SKM-1 (cell line): ENCODE measurements at regions not wholly inside any gene's neighbourhood (a gene's known extent, or its start where the extent isn't known, plus 50 kb on each side); places are given as distances from the start of the nearest gene placed in this dataset.
"Not testable (repeated sequence)": the region's sequence is repeated elsewhere in the genome, so short reads cannot be mapped to it uniquely, and the experiment has no call there.

ENCODE experiments used
- DNase-seq: peaks from one replicate; lab custom pipeline; 2025; ENCODE audit not compliant: unreplicated experiment; lab: John Stamatoyannopoulos, UW

- DNase-seq = no peak
Observed at GRCh38 chr4:26233350-26233749, 87.5 kb upstream of the RBPJ start.

DNA sequence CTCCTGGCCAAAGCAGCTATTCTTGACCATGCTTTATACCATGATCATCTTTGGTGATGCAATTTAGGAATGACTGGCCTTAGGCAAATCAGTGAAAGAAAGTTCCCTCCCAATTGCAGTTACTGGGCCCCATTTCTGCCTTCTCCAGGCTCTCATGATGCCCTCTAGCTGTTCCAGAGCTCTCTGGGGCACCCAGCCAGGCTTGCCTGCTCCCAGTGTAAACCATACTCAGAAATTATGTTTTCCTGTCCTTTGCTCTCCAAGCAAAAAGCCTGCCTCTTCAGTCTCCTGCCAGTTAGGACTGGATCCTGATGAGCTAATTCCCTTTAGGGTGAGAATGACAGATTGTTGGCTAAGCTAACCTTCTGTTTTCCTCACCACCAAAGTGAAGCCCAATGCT, 85.3 kb upstream of the RBPJ start:
- DNase-seq = no peak

- no peak for DNase-seq
Observed at GRCh38 chr4:26237916-26238315, 82.9 kb upstream of the RBPJ start.

- no peak for DNase-seq
Observed at GRCh38 chr4:26238426-26238777, 82.4 kb upstream of the RBPJ start.

- no peak for DNase-seq
Observed at GRCh38 chr4:26238778-26239679, 81.8 kb upstream of the RBPJ start.

DNA sequence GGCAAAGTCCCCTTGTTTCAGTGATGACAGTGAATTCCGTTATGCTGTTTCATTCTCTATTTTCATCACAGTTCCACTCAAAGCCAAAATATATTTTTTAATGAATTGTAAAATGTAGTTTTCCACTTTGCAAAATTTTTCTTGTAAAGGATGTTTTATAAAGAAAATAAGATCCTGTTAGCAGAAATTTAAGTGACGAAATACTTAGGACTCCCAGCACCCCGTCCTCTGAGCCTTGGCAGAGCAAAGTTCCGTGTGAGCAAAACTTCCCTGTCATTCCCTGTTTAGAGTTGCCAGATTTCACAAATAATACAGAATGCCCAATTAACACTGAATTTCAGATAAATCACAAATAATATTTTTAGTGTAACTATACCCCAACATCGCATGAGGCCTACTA, 81.0 kb upstream of the RBPJ start:
- no peak for DNase-seq

- DNase-seq = no peak
Observed at GRCh38 chr4:26241179-26241578, 79.6 kb upstream of the RBPJ start.

GRCh38 chr4:26242451-26242850, 78.4 kb upstream of the RBPJ start:
- no peak for DNase-seq

- not testable (repeated sequence) for DNase-seq
Observed at GRCh38 chr4:26244138-26244537, 76.7 kb upstream of the RBPJ start.

DNA sequence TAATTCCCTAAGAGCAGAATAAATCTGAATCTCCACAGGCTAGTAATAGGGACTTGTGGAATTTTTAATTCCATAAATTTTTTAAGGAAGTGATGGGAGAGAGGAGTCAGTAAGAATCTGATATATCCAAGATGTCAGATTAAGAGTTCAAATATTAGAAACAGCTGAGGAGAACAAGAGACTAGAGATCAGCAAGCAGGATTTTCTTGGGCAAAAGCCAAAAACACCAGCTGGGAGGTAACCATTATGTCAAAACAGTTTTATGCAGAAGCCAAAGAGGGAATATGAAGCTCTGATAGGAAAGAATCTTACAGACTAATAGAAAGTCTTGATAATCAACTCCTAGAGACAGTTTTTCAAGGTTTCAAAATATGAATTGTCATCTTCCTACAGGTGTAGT, 72.2 kb upstream of the RBPJ start:
- DNase-seq = no peak

- no peak for DNase-seq
Observed at GRCh38 chr4:26252349-26253025, 68.3 kb upstream of the RBPJ start.

DNA sequence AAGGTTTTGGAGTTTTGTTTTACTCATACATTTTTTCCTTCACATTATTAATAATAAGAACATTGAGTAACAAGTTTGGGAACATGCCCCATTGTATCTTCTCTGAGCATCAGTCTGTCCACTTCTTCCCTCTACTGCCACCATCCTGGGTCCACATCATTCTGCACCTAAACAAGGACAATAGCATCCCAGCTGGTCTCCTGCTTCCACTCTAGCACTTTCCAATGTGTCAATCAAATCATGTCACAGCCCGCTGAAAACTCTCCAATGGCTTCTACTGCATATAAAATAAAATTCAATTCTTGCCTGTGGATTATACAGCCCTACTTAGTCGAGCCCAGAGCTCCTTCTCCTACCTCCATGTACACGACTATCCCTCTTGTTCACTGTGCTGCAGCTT, 66.8 kb upstream of the RBPJ start:
- DNase-seq = no peak

DNA sequence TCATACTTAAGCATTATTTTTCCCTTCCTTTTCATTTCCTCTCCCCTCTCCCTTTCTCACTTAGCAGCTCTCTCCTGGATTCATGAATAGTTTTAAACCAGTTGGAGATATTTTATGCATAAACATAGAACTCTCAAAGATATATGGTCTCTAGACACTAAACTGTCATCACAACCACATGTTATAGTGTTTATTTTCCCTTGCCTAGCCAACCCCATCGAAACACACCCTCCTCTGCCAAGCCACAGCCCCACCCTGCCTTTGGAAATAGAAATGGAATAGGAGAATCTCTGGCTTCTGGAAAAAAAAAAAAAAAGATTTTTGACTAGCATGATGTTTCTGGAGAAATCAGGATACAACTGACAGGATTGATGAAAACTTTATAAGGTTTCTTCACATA, 64.8 kb upstream of the RBPJ start:
- no peak for DNase-seq

- DNase-seq = not testable (repeated sequence)
Observed at GRCh38 chr4:26257444-26257843, 63.4 kb upstream of the RBPJ start.

DNA sequence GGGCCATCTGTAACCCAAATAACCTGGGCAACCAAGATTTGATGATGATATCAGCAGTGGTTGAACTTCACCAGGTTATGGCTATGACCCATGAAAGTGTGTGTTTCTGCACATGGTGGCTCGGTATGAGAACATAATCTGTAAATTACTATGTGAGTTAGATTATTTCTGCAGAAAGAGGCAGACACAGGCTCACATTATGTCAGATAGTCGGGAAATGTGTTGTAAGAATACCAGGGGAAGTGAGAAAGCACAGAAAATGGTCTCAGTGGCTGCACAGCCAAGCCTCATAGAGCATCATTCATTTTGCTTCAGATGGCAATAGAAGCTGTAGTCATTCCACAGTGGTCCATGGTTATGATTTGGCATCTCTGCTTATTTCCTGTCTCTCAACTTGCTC, 63.0 kb upstream of the RBPJ start:
- no peak for DNase-seq

- no peak for DNase-seq
Observed at GRCh38 chr4:26260571-26260970, 60.2 kb upstream of the RBPJ start.

- peak; percentile 42 for DNase-seq
Observed at GRCh38 chr4:26261405-26261804, 59.4 kb upstream of the RBPJ start.

DNA sequence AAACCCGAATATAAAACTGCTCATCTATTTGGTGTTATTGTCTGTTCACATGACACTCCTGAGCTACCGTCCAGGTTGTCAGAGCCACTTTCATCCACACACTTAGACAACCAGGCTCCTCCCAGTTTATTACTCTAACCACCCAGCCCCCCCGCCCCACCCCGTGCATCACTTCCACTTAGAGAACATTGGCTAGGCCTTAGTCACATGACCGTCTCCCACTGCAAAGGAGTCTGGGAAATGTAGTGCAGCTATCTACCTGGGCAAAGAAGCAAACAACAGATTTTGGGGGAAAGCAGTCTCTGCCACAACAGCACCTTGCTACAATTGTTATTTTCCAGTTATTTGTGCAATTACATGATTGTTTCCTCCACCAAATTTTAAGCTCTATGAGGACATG, 57.6 kb upstream of the RBPJ start:
- no peak for DNase-seq

GRCh38 chr4:26264109-26264508, 56.7 kb upstream of the RBPJ start:
- DNase-seq = no peak

DNA sequence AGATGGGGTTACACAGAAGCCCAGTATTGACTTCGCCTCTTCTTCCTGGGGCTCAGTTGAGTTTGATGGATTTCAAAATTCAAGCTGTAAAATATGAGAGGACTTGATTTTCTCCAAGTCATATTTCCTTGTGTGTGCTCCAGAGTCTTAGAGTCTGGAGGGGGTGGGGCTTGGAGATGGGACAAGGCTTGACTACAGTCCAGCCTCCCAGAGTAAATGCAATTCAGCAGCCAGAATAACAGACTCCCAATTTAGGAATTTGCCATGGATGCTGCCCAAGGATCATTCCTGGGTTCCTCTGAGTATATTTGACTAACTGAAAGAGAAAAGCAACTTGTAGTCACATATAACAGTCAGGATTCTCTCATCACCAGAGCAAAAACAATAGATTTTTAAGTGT, 53.7 kb upstream of the RBPJ start:
- no peak for DNase-seq

- DNase-seq = peak; percentile 71
Observed at GRCh38 chr4:26268246-26268645, 52.6 kb upstream of the RBPJ start.

GRCh38 chr4:26269038-26269437, 51.8 kb upstream of the RBPJ start:
- no peak for DNase-seq
